VCaP (cell line): ENCODE measurements at regions not wholly inside any gene's neighbourhood (a gene's known extent, or its start where the extent isn't known, plus 50 kb on each side); places are given as distances from the start of the nearest gene placed in this dataset.

Experiments used
- H3K27ac ChIP-seq: fragments of 450-650 bp; 2 replicates; pipeline ENCODE4 v1.5.1; 2017
- CTCF ChIP-seq: fragments of 450-650 bp; conservative IDR thresholded peaks from 2 replicates; pipeline ENCODE4 v1.5.1; 2017; ENCODE audit warnings: mild to moderate bottlenecking, moderate library complexity

DNA sequence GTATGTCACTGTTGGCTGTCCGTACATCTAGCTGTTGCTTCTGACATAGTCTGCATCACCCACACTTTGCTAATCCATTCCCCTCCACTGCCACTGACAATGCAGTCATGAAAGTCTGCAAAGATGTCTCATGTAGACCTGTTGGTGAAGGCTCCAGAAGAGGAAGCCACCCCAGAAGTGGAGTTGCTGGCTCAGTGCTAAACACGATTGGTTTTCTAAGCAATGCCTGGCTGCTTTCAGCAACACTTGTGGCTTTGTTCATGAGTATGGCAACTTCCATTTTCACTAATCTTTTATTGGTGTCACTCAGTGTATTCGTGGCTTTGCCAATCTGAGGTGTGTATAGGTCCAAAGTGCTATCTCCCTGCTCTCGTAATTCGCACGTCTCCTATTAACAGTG, 288.1 kb downstream of the GADD45G start:
- TF ChIP-seq CTCF: no peak
- no peak overlapping the region for H3K27ac ChIP-seq

- H3K27ac ChIP-seq: no peak overlapping the region
- TF ChIP-seq CTCF: no peak
Measured at GRCh38 chr9:89893886-89894285, 289.1 kb downstream of the GADD45G start.

GRCh38 chr9:89896806-89897340, 292.1 kb downstream of the GADD45G start:
- no peak for TF ChIP-seq CTCF
- no peak overlapping the region for H3K27ac ChIP-seq

GRCh38 chr9:89899573-89899972, 294.8 kb downstream of the GADD45G start:
- TF ChIP-seq CTCF: no peak

GRCh38 chr9:89901920-89902319, 297.1 kb downstream of the GADD45G start:
- H3K27ac ChIP-seq: no peak overlapping the region
- TF ChIP-seq CTCF: no peak

More at GRCh38 chr9:89899573-89899972, 294.8 kb downstream of the GADD45G start:
- H3K27ac ChIP-seq: no peak overlapping the region

GRCh38 chr9:89902450-89903140, 297.8 kb downstream of the GADD45G start:
- no peak for TF ChIP-seq CTCF
- no peak overlapping the region for H3K27ac ChIP-seq

GRCh38 chr9:89903141-89903475, 298.3 kb downstream of the GADD45G start:
- H3K27ac ChIP-seq: no peak overlapping the region
- TF ChIP-seq CTCF: no peak
